ENCODE measurements at regions not wholly inside any gene's neighbourhood (a gene's known extent, or its start where the extent isn't known, plus 50 kb on each side); places are given as distances from the start of the nearest gene placed in this dataset.

GRCh38 chr4:129334136-129334535 is 238.2 kb downstream of the C4orf33 start:
- Histone ChIP-seq H3K4me3 (no peak overlapping the region), H3K27me3 (no peaks in the 10 kb centered on the region)
- no peak for TF ChIP-seq Cebpa-rat (IDR thresholded peaks at IDR 0.05)

GRCh38 chr4:129335276-129335675 is 239.3 kb downstream of the C4orf33 start:
- H3K9me3 ChIP-seq (replicated peaks in 1 of 11), result peaks cover 0 to 5% (median 0%) of the 10 kb centered on the region in 11 experiments; a peak in 6 of 22 replicates
- no peaks in the 10 kb centered on the region for H3K27me3 ChIP-seq
- no peak overlapping the region for H3K27ac ChIP-seq
- H4K20me1 ChIP-seq, result no peaks in the 10 kb centered on the region
- H3K9ac ChIP-seq, result no peak overlapping the region
- no peak overlapping the region for H3K4me3 ChIP-seq
- H3K4me1 ChIP-seq, result peaks cover 0 to 61% (median 0%) of the 10 kb centered on the region in 10 experiments; a peak in 6 of 20 replicates
- no peaks in the 10 kb centered on the region for H3K36me3 ChIP-seq
- peak overlapping the region in 1 of 11 experiments; percentile 35; a peak in 1 of 22 replicates for H3K4me2 ChIP-seq
- TF ChIP-seq Cebpa-rat (IDR thresholded peaks at IDR 0.05), result no peak

More at GRCh38 chr4:129334136-129334535, 238.2 kb downstream of the C4orf33 start:
- H3K36me3 ChIP-seq, result no peaks in the 10 kb centered on the region
- H3K9ac ChIP-seq, result no peak overlapping the region
- no peak overlapping the region for H3K27ac ChIP-seq
- peaks cover 0 to 73% (median 0%) of the 10 kb centered on the region in 10 experiments; a peak in 6 of 20 replicates for H3K4me1 ChIP-seq
- H3K9me3 ChIP-seq (replicated peaks in 1 of 11), result peaks cover 0 to 10% (median 3%) of the 10 kb centered on the region in 11 experiments; a peak in 9 of 22 replicates
- peak overlapping the region in 2 of 11 experiments; percentile 9 to 38; a peak in 2 of 22 replicates for H3K4me2 ChIP-seq
- H4K20me1 ChIP-seq, result no peaks in the 10 kb centered on the region

GRCh38 chr4:129335818-129336217 is 239.9 kb downstream of the C4orf33 start:
- H4K20me1 ChIP-seq, result no peaks in the 10 kb centered on the region
- no peak overlapping the region for H3K4me3 ChIP-seq
- TF ChIP-seq Cebpa-rat (IDR thresholded peaks at IDR 0.05), result no peak
- H3K9me3 ChIP-seq (replicated peaks in 1 of 11), result peaks cover 0 to 11% (median 0%) of the 10 kb centered on the region in 11 experiments; a peak in 7 of 22 replicates
- peaks cover 0 to 56% (median 0%) of the 10 kb centered on the region in 10 experiments; a peak in 6 of 20 replicates for H3K4me1 ChIP-seq
- no peak overlapping the region for H3K27ac ChIP-seq
- no peak overlapping the region for H3K9ac ChIP-seq
- peak overlapping the region in 3 of 11 experiments; percentile 31 to 60 (median 35); a peak in 7 of 22 replicates for H3K4me2 ChIP-seq
- H3K27me3 ChIP-seq, result no peaks in the 10 kb centered on the region
- no peaks in the 10 kb centered on the region for H3K36me3 ChIP-seq

GRCh38 chr4:129336457-129337227 is 240.7 kb downstream of the C4orf33 start:
- no peak overlapping the region for H3K9ac ChIP-seq
- no peaks in the 10 kb centered on the region for H4K20me1 ChIP-seq
- peaks cover 0 to 14% (median 0%) of the 10 kb centered on the region in 11 experiments; a peak in 7 of 22 replicates for H3K9me3 ChIP-seq (replicated peaks in 1 of 11)
- peak overlapping the region in 3 of 11 experiments; percentile 31 to 60 (median 35); a peak in 7 of 22 replicates for H3K4me2 ChIP-seq
- peak overlapping the region in 1 of 11 experiments; percentile 5; a peak in 1 of 22 replicates for H3K27ac ChIP-seq
- no peak overlapping the region for H3K4me3 ChIP-seq
- no peaks in the 10 kb centered on the region for H3K27me3 ChIP-seq
- TF ChIP-seq Cebpa-rat (IDR thresholded peaks at IDR 0.05), result no peak
- no peaks in the 10 kb centered on the region for H3K36me3 ChIP-seq
- H3K4me1 ChIP-seq, result peaks cover 0 to 56% (median 0%) of the 10 kb centered on the region in 10 experiments; a peak in 6 of 20 replicates

GRCh38 chr4:129337228-129337620 is 241.3 kb downstream of the C4orf33 start:
- H3K36me3 ChIP-seq, result no peaks in the 10 kb centered on the region
- no peak overlapping the region for H3K4me2 ChIP-seq
- peaks cover 0 to 60% (median 2%) of the 10 kb centered on the region in 10 experiments; a peak in 9 of 20 replicates for H3K4me1 ChIP-seq
- no peaks in the 10 kb centered on the region for H4K20me1 ChIP-seq
- no peak overlapping the region for H3K4me3 ChIP-seq
- H3K9me3 ChIP-seq (replicated peaks in 1 of 11), result peaks cover 0 to 16% (median 0%) of the 10 kb centered on the region in 11 experiments; a peak in 7 of 22 replicates
- no peak overlapping the region for H3K9ac ChIP-seq
- TF ChIP-seq Cebpa-rat (IDR thresholded peaks at IDR 0.05), result no peak
- H3K27ac ChIP-seq, result no peak overlapping the region
- no peaks in the 10 kb centered on the region for H3K27me3 ChIP-seq

GRCh38 chr4:129342819-129343408 is 247.0 kb downstream of the C4orf33 start:
- Histone ChIP-seq H3K4me3 (peak overlapping the region in 1 of 10 experiments; percentile 11; a peak in 1 of 20 replicates), H3K9ac (peak overlapping the region in 2 of 11 experiments; percentile 18 to 27; a peak in 2 of 22 replicates), H3K27ac (peak overlapping the region in 9 of 11 experiments; percentile 37 to 70 (median 60); a peak in 16 of 22 replicates)

GRCh38 chr4:129344058-129344457 is 248.1 kb downstream of the C4orf33 start:
- Histone ChIP-seq H3K4me1 (peaks cover 0 to 71% (median 16%) of the 10 kb centered on the region in 10 experiments; a peak in 12 of 20 replicates), H3K9me3 (replicated peaks in 1 of 11) (peaks cover 0 to 20% (median 0%) of the 10 kb centered on the region in 11 experiments; a peak in 7 of 22 replicates), H4K20me1 (no peaks in the 10 kb centered on the region), H3K4me3 (no peak overlapping the region), H3K27me3 (no peaks in the 10 kb centered on the region), H3K27ac (peak overlapping the region in 2 of 11 experiments; percentile 66 to 70; a peak in 1 of 22 replicates), H3K36me3 (no peaks in the 10 kb centered on the region), H3K4me2 (peak overlapping the region in 3 of 11 experiments; percentile 63 to 81 (median 81); a peak in 5 of 22 replicates), H3K9ac (no peak overlapping the region)
- TF ChIP-seq Cebpa-rat (IDR thresholded peaks at IDR 0.05), result no peak

More at GRCh38 chr4:129342819-129343408, 247.0 kb downstream of the C4orf33 start:
- Histone ChIP-seq H3K4me2 (peak overlapping the region in 7 of 11 experiments; percentile 44 to 81 (median 61); a peak in 13 of 22 replicates), H3K36me3 (no peaks in the 10 kb centered on the region), H3K9me3 (replicated peaks in 1 of 11) (peaks cover 0 to 20% (median 0%) of the 10 kb centered on the region in 11 experiments; a peak in 7 of 22 replicates), H4K20me1 (no peaks in the 10 kb centered on the region), H3K27me3 (no peaks in the 10 kb centered on the region), H3K4me1 (peaks cover 0 to 80% (median 16%) of the 10 kb centered on the region in 10 experiments; a peak in 12 of 20 replicates)
- TF ChIP-seq Cebpa-rat (IDR thresholded peaks at IDR 0.05), result peak in 6 of 11 experiments; percentile 27 to 92 (median 82); a peak in 8 of 22 replicates

- peak overlapping the region in 4 of 11 experiments; percentile 34 to 86 (median 72); a peak in 7 of 22 replicates for H3K4me2 ChIP-seq
- H3K9ac ChIP-seq, result peak overlapping the region in 2 of 11 experiments; percentile 26 to 42; a peak in 3 of 22 replicates
- H4K20me1 ChIP-seq, result no peaks in the 10 kb centered on the region
- no peaks in the 10 kb centered on the region for H3K36me3 ChIP-seq
- peak in 3 of 11 experiments; percentile 35 to 58 (median 50); a peak in 3 of 22 replicates for TF ChIP-seq Cebpa-rat (IDR thresholded peaks at IDR 0.05)
- peaks cover 0 to 12% (median 0%) of the 10 kb centered on the region in 11 experiments; a peak in 5 of 22 replicates for H3K9me3 ChIP-seq (replicated peaks in 1 of 11)
- no peak overlapping the region for H3K4me3 ChIP-seq
- peak overlapping the region in 4 of 11 experiments; percentile 22 to 45 (median 26); a peak in 3 of 22 replicates for H3K27ac ChIP-seq
- H3K27me3 ChIP-seq, result no peaks in the 10 kb centered on the region
- peaks cover 0 to 75% (median 16%) of the 10 kb centered on the region in 10 experiments; a peak in 12 of 20 replicates for H3K4me1 ChIP-seq
Measured at GRCh38 chr4:129345609-129346008, 249.7 kb downstream of the C4orf33 start.

Data from BLaER1 treated with 17β-estradiol and CSF1 and Interleukin-3, amounts not matched to agents 10 nM and 100 nM (cell line).